ENCODE measurements at regions not wholly inside any gene's neighbourhood (a gene's known extent, or its start where the extent isn't known, plus 50 kb on each side); places are given as distances from the start of the nearest gene placed in this dataset.

DNA sequence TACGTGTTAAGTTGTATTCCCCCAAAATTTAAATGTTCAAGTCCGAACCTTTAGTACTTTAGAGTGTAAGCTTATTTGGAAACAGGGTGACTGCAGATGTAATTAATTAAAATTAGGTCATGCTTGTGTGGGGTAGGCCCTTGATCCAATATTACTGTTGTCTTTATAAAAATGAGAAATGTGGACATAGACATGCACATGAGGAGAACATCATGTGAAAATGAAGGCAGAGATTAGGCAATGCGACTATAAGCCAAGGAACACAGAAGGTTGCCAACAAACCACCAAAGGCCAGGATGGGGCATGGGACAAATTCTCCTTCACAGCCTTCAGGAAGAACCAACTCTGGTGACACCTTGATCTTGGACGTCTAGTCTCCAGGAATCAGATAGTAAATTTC, 1698.4 kb upstream of the SLC10A2 start:
- no peaks in the 10 kb centered on the region for H4K20me1 ChIP-seq (ENCODE audit: insufficient read depth, low read length)
- H2AFZ ChIP-seq (ENCODE audit: low read length) = no peak overlapping the region
- H3K4me3 ChIP-seq (ENCODE audit: low read depth, low read length, poor library complexity, severe bottlenecking) = no peak overlapping the region
- H3K79me2 ChIP-seq (ENCODE audit: insufficient read depth, low read length) = no peaks in the 10 kb centered on the region
- H3K9me2 ChIP-seq (ENCODE audit: low read depth, low read length) = no peaks in the 10 kb centered on the region
- no peaks in the 10 kb centered on the region for H3F3A ChIP-seq (ENCODE audit: insufficient read depth, low read length)
- H3K4me1 ChIP-seq (ENCODE audit: insufficient read depth, low read length, severe bottlenecking) = no peaks in the 10 kb centered on the region
- H3K27me3 ChIP-seq (ENCODE audit: insufficient read depth, low read length) = no peaks in the 10 kb centered on the region
- H3K36me3 ChIP-seq (ENCODE audit: insufficient read depth, low read length) = no peaks in the 10 kb centered on the region
- no peaks in the 10 kb centered on the region for H3K9me3 ChIP-seq (ENCODE audit: low read length)
- no peak overlapping the region for H3K4me2 ChIP-seq (ENCODE audit: low read length)
- H3K9ac ChIP-seq (ENCODE audit: low read length) = no peak overlapping the region
- H3K27ac ChIP-seq (ENCODE audit: low read depth, low read length, poor library complexity, severe bottlenecking) = no peak overlapping the region
- TF ChIP-seq EZH2 (IDR thresholded peaks at IDR 0.05; ENCODE audit: borderline replicate concordance, low read length) = no peak
- TF ChIP-seq, protein P1, sequence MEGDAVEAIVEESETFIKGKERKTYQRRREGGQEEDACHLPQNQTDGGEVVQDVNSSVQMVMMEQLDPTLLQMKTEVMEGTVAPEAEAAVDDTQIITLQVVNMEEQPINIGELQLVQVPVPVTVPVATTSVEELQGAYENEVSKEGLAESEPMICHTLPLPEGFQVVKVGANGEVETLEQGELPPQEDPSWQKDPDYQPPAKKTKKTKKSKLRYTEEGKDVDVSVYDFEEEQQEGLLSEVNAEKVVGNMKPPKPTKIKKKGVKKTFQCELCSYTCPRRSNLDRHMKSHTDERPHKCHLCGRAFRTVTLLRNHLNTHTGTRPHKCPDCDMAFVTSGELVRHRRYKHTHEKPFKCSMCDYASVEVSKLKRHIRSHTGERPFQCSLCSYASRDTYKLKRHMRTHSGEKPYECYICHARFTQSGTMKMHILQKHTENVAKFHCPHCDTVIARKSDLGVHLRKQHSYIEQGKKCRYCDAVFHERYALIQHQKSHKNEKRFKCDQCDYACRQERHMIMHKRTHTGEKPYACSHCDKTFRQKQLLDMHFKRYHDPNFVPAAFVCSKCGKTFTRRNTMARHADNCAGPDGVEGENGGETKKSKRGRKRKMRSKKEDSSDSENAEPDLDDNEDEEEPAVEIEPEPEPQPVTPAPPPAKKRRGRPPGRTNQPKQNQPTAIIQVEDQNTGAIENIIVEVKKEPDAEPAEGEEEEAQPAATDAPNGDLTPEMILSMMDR (IDR thresholded peaks at IDR 0.05; ENCODE audit: low read length) = no peak

DNA sequence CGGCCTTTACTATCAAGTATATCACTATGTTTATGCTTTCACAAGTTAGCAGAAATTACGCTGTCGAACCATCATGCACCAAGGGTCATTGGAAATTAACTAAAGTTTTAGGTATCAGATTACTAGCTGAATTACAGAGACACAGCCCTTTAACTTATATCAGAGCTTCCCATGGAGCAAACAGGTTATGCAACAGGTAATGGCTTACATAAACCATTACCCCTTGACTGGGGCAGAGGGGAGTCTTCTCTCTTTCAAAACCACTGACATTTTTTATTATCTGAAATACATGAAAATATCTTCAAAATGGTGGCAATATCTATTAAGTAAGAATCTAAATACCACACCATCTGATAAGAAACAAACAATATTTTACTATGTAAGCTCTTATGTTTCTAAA, 1692.9 kb upstream of the SLC10A2 start:
- H3K9ac ChIP-seq (ENCODE audit: low read length) = no peak overlapping the region
- H3K79me2 ChIP-seq (ENCODE audit: insufficient read depth, low read length) = no peaks in the 10 kb centered on the region
- H3K27me3 ChIP-seq (ENCODE audit: insufficient read depth, low read length) = no peaks in the 10 kb centered on the region
- no peak overlapping the region for H2AFZ ChIP-seq (ENCODE audit: low read length)
- H3K4me2 ChIP-seq (ENCODE audit: low read length) = no peak overlapping the region
- no peak overlapping the region for H3K4me3 ChIP-seq (ENCODE audit: low read depth, low read length, poor library complexity, severe bottlenecking)
- H3K9me3 ChIP-seq (ENCODE audit: low read length) = no peaks in the 10 kb centered on the region
- H4K20me1 ChIP-seq (ENCODE audit: insufficient read depth, low read length) = no peaks in the 10 kb centered on the region
- H3K27ac ChIP-seq (ENCODE audit: low read depth, low read length, poor library complexity, severe bottlenecking) = no peak overlapping the region
- H3K4me1 ChIP-seq (ENCODE audit: insufficient read depth, low read length, severe bottlenecking) = no peaks in the 10 kb centered on the region
- no peaks in the 10 kb centered on the region for H3F3A ChIP-seq (ENCODE audit: insufficient read depth, low read length)
- no peak for TF ChIP-seq EZH2 (IDR thresholded peaks at IDR 0.05; ENCODE audit: borderline replicate concordance, low read length)
- TF ChIP-seq, protein P1 (IDR thresholded peaks at IDR 0.05; ENCODE audit: low read length) = no peak
- no peaks in the 10 kb centered on the region for H3K36me3 ChIP-seq (ENCODE audit: insufficient read depth, low read length)
- H3K9me2 ChIP-seq (ENCODE audit: low read depth, low read length) = no peaks in the 10 kb centered on the region

- H2AFZ ChIP-seq (ENCODE audit: low read length) = no peak overlapping the region
Measured at GRCh38 chr13:104757712-104758111, 1691.5 kb upstream of the SLC10A2 start.

More at GRCh38 chr13:104757712-104758111, 1691.5 kb upstream of the SLC10A2 start:
- Histone ChIP-seq H3K9me3 (ENCODE audit: low read length) (no peaks in the 10 kb centered on the region), H3K4me3 (ENCODE audit: low read depth, low read length, poor library complexity, severe bottlenecking) (no peak overlapping the region), H4K20me1 (ENCODE audit: insufficient read depth, low read length) (no peaks in the 10 kb centered on the region), H3K27me3 (ENCODE audit: insufficient read depth, low read length) (no peaks in the 10 kb centered on the region), H3K79me2 (ENCODE audit: insufficient read depth, low read length) (no peaks in the 10 kb centered on the region), H3K9me2 (ENCODE audit: low read depth, low read length) (no peaks in the 10 kb centered on the region), H3K4me2 (ENCODE audit: low read length) (no peak overlapping the region), H3K27ac (ENCODE audit: low read depth, low read length, poor library complexity, severe bottlenecking) (no peak overlapping the region), H3K4me1 (ENCODE audit: insufficient read depth, low read length, severe bottlenecking) (no peaks in the 10 kb centered on the region), H3F3A (ENCODE audit: insufficient read depth, low read length) (no peaks in the 10 kb centered on the region), H3K9ac (ENCODE audit: low read length) (no peak overlapping the region), H3K36me3 (ENCODE audit: insufficient read depth, low read length) (no peaks in the 10 kb centered on the region)
- TF ChIP-seq, protein P1 (IDR thresholded peaks at IDR 0.05; ENCODE audit: low read length) = no peak
- TF ChIP-seq EZH2 (IDR thresholded peaks at IDR 0.05; ENCODE audit: borderline replicate concordance, low read length) = no peak
